G401.6 (cell line): ENCODE measurements at regions not wholly inside any gene's neighbourhood (a gene's known extent, or its start where the extent isn't known, plus 50 kb on each side); places are given as distances from the start of the nearest gene placed in this dataset.

ENCODE experiments used
- FAIRE-seq: peaks from 2 replicates; lab custom pipeline; 2012; peaks lifted over from hg19 to GRCh38; lab: Jason Lieb, UNC

DNA sequence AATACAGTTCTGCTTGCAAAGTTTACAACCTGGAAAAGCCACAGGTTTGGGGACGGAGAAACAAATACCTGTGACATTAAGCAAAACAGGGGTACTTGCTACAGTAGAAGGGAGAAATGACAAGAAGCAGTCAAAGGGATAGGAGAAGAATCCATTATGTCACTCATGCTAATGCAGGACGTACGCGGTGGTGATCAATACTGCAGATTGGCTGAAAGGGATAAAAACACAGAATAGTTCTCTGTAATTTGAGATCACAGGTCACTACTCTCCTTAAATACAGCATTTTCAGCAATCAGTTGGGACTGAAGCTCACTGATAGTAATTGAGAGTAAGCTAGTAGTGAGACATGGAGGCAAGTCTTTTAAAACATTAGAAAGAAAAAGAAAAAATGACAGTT lies 130.3 kb upstream of the MTAP start:
- no peak for FAIRE-seq

DNA sequence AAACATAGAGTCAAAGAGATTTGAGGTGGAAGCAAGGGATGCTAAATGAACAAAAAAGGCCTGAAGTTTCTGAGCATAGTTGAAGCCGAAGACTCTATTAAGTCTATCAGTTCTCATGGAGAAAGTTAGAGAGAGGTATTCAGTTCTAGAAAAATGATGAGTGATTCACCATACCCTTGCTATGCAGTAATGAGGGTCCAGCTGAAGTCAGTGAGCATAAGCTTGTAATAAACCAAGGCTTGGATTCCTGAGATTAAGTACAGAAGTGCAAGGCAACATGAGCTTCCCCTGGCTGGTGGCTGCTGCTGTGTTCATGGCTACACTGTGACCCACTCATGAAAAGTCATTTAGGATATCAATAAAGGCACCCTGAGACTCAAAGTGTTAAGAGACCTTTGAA lies 129.7 kb upstream of the MTAP start:
- no peak for FAIRE-seq

GRCh38 chr9:21674894-21675293 lies 127.5 kb upstream of the MTAP start:
- no peak for FAIRE-seq

DNA sequence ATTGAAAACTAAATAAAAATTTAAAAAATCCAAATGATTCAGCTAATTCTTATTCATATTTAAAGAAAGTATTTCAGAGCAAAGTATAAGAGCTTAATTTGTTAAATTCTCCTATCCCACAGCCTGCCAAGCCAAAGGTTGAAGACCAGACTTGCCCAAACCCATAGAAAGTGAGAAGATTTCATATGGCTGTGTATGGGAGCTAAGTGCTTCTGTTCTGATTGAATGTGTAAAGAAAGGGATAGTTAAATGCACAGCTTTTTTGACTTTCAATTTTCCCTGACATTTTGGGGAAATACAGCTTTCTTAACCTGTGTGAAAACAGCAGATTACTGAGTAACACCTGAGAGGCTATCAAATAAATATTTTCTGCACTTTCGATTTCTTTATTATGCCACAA lies 125.0 kb upstream of the MTAP start:
- FAIRE-seq: no peak

DNA sequence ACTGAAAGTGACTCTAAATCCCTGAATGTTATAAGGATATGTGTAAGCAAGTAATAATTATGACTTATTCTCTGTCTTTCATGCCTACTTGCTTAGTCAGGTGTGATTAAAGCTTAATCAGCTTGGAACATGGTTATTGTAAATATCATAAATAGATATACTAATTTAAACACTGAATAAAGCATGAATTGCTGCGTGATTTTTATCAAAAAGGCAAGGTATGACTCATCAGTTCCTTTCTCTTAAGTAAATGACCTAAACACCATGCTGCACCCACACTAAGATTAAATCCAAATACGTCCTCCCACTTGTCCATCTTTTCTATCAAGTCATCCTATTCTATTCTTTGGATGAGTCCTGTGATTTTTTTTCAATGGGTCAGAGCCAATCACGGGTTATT lies 124.6 kb upstream of the MTAP start:
- FAIRE-seq: no peak

- FAIRE-seq: no peak
Observed at GRCh38 chr9:21679432-21679831, 123.0 kb upstream of the MTAP start.

GRCh38 chr9:21680590-21680989 lies 121.8 kb upstream of the MTAP start:
- FAIRE-seq: no peak

DNA sequence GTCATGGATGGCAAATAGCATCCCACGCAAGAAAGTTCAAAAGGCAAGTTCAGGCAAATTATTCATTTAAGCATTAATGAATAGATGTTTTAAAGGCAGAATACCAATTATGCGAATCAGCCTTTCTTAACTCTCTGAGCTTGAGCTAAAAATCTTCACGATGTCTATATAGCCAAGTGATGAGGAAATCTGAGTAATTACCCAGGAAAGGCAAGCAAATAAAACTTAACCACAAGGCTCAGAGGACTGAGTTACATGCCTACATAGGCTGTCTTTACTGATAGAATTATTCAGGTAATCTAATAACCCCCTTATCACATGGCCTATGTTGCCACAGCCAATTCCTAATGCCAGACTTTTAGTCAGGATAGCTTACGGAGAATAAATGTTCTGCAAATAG lies 120.8 kb upstream of the MTAP start:
- no peak for FAIRE-seq

GRCh38 chr9:21682381-21682780 lies 120.1 kb upstream of the MTAP start:
- no peak for FAIRE-seq

DNA sequence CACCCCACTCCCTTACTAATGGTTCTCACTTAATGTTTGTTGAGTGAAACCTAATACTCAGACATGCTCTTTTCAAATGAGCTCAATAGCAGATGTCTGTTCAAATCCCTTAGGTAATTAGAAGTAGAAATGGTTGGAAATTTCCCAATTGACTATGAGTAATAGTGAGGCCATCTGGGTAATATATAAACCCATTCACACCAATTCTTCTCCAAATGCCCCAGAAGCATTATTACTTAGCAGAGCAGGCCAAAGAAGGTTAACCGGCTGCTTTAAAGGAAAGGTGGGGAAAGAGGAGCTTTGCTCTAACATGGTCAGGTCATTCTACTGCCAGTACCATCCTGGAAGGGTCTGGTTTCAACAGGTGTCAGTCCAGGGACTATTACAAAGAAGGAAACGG lies 119.5 kb upstream of the MTAP start:
- FAIRE-seq: no peak

DNA sequence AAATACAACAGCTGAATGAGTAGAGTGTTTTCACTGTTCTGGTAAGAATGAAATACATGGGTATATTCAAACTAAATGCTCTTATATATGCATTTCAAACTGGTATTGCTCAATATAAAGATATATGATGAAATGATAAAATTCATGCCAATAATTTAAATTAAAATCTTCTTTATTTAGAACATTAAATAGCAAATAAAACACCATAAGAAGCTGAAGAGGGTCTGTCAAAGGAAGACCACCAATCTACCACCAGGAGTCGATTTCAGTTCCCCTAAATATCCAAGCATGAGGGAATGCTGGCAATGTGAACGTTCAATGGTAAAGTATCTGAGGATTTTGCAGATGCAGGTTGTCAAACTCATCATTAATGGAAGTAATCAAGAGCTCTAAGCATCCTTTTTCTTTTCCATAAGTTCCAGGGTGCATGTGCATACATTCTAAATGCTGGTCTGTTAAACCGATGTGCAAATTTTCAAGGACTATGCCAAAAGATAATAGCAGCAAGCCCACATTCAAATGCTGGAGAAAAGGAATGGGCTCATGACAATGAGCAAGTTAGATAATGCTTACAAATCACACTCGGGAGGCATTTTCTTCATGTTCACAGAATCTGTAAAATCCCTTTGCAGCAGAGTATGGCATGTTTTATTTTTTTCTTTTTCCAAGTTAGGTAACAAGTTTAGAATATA lies 118.8 kb upstream of the MTAP start:
- no peak for FAIRE-seq

GRCh38 chr9:21684231-21684630 lies 118.2 kb upstream of the MTAP start:
- no peak for FAIRE-seq

- FAIRE-seq: no peak
Observed at GRCh38 chr9:21684831-21685362, 117.5 kb upstream of the MTAP start.

DNA sequence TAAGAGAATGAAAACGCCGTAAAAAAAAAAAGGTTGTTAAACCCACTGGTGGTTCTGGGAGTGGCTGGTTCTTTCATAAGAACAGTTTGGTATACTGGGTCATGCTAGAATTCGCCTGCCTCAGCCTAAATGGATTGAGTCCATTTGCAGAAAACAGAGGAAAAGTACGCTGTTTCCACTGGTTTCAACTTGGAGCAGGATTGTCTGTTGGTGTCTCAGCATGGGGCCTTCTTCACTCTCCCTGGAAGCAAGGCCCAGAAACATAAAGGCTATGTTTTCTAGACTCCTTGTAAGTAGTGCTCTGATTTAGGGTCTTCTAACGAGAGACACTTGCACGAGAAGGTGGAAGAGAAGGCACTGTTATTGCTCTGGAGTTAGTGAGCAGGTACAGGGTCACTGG lies 116.9 kb upstream of the MTAP start:
- no peak for FAIRE-seq

DNA sequence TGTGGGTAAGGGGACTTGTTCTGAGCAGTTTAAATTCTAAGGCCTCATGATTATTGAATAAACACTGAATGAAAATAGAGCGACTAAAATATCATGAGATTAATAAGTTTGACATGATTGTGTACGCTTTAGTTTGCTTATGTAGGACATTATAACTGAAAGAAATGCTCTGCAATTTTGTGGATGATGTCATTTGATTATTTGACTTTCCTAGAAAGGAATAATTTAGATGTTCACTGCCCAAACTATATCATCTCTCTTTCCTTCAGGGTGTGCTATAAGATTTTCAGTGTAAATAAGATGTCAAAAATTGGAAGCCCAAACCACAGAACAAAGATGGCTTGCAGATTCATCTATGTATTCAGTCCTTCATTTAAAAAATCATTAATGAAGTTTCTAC lies 115.7 kb upstream of the MTAP start:
- FAIRE-seq: no peak

DNA sequence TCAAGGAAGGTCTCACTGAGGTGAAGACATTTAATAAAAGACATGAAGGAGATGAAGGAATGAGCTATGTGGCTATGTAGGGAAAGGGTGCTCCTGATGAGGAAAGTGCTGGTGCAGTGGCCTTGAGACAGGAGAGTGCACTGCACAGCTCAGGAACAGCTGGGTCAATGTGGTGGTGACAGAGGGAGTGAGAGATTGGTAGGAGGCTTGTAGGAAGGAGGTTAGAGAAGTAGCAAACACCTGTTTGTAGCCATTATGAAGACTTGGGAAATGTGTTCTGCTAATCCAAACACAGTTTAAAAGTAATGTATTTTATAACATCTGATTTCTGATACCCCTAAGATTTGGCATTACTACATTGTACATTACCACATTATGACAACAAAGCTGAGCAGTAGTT lies 115.1 kb upstream of the MTAP start:
- no peak for FAIRE-seq

GRCh38 chr9:21688108-21689102 lies 114.0 kb upstream of the MTAP start:
- FAIRE-seq: no peak

GRCh38 chr9:21689854-21690253 lies 112.6 kb upstream of the MTAP start:
- FAIRE-seq: no peak

DNA sequence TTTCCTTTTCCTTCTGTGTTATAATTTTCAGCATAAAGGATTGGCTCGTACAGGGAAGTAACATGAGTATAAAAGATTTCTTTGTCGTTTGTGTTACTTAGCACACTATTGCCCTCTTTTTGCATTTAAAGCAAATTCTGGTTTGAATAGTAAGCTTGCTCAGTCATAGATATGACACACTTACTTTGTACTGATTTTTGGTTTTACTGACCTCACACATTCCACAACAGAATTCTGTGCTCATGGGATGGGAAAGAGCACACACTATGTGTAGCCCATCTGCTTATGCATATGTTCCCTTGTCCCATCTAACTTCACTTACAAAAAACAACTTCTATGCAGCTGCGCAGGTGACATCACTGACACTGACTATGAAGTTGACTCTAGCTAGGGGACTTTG lies 111.9 kb upstream of the MTAP start:
- no peak for FAIRE-seq

DNA sequence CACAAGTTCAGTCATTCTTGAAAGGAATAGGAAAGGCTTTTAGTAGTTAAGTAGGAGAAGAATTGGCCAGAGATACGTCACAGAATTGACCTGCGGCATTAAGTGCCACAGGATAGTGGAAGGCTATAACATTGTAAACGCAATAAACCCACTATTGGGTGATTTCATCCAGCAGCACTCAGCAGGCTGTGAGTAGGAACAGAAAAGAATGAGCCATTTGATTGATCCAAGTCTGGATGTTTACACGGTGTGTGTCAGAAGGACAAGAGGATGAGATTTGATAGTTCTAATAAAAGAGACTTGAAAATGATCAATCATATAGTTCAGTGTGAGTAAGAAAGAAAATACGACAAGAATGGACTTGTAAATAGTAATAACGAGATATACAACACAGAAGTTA lies 110.0 kb upstream of the MTAP start:
- no peak for FAIRE-seq

GRCh38 chr9:21694424-21694823 lies 108.0 kb upstream of the MTAP start:
- no peak for FAIRE-seq

DNA sequence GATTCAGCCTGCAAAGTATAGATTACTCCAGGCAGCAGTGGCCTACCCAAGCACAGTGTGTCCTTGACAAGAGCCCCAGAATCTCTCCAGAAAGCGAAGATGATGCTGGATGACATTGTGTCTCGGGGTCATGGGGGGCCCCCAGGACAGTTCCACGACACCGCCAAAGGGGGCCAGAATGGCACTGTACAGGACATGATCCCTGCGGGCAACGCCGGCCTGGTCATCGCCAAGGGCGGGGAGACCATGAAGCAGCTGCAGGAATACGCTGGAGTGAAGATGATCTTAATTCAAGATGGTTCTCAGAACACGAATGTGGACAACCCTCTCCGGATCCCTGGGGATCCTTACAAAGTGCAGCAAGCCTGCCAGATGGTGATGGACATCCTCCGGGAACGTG lies 107.0 kb upstream of the MTAP start:
- no peak for FAIRE-seq

DNA sequence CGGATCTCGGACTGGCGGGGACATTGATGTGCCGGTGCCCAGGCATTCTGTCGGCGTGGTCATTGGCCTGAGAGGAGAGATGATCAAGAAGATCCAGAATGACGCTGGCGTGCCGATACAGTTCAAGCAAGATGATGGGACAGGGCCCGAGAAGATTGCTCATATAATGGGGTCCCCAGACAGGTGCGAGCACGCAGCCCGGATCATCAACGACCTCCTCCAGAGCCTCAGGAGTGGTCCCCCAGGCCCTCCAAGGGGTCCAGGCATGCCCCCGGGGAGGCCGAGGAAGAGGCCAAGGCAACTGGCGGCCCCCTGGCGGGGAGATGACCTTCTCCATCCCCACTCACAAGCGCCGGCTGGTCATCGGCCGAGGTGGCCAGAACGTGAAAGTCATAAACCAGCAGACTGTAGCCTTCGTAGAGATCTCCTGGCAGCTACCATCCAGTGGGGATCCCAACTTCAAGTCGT lies 106.5 kb upstream of the MTAP start:
- FAIRE-seq: no peak
